ENCODE measurements at regions not wholly inside any gene's neighbourhood (a gene's known extent, or its start where the extent isn't known, plus 50 kb on each side); places are given as distances from the start of the nearest gene placed in this dataset.
"Not testable (repeated sequence)": the region's sequence is repeated elsewhere in the genome, so short reads cannot be mapped to it uniquely, and the experiment has no call there.

DNA sequence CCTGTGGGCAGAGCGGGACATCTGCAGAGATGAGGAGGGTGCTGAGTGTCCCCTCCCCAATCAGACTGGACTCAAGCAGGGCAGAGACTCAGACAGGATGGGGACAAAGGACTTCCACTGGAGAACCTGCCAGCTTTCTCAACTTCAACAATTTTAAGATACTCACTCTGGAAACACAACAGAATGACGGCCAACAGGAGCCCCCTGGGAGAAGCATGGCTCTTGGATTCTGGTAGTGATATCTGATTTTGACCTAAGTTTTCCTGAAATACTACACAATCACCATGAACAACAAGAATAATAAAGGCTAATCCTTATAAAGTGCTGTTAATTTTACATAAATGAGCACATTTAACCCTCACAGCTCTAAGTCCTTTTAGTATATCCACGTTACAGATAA, 83.5 kb upstream of the PLEKHG1 start:
- H3K9me3 Mint-ChIP-seq = no peaks in the 10 kb centered on the region
- no peak overlapping the region for H3K4me3 Mint-ChIP-seq
- H3K4me1 Mint-ChIP-seq = no peaks in the 10 kb centered on the region
- H3K27ac Mint-ChIP-seq = no peak overlapping the region
- DNase-seq = no peak
- H3K27me3 Mint-ChIP-seq = peaks cover 13% of the 10 kb centered on the region
- H3K36me3 Mint-ChIP-seq = no peaks in the 10 kb centered on the region

DNA sequence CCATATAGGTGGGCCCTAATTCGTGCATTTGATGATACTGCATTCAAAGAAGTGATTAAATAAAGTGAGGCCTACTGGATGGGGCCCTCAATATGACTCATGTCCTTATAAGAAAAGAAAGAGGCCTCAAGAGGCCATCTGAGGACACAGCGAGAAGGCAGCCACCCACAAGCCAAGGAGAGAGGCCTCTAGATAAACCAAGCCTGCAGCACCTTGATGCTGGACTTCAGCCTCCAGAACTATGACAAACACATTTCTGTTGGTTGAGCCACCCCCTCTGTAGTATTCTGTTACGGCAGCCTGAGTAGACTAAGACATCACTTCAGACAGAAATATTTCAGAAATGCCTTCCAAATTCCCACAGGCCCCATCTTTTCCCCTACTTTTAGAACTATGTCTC, 82.5 kb upstream of the PLEKHG1 start:
- Mint-ChIP-seq H3K27ac (no peak overlapping the region), H3K27me3 (peaks cover 4% of the 10 kb centered on the region), H3K4me1 (no peaks in the 10 kb centered on the region), H3K36me3 (no peaks in the 10 kb centered on the region), H3K4me3 (no peak overlapping the region), H3K9me3 (no peaks in the 10 kb centered on the region)
- DNase-seq = no peak

DNA sequence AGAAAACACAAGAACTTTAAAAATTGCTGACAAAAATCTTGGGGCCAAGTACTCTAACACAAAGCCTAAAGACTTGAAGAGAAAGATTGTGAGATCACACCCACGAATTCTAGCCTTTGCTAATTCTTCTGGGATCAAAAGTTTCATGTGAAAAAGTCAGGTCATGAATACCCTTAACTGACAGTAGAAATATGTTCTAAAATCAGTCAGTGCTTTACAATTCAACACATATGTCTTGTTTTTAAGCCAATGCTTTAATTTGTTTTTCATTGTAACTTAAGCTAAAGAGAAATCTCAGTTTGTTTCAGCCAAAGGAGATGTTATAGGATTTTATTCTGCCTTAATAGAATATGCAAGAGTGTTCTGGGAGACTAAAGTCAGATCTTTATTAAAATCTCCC, 78.2 kb upstream of the PLEKHG1 start:
- Mint-ChIP-seq H3K27me3 (no peaks in the 10 kb centered on the region), H3K4me1 (no peaks in the 10 kb centered on the region), H3K27ac (no peak overlapping the region), H3K9me3 (no peaks in the 10 kb centered on the region), H3K36me3 (no peaks in the 10 kb centered on the region), H3K4me3 (no peak overlapping the region)
- no peak for DNase-seq

DNA sequence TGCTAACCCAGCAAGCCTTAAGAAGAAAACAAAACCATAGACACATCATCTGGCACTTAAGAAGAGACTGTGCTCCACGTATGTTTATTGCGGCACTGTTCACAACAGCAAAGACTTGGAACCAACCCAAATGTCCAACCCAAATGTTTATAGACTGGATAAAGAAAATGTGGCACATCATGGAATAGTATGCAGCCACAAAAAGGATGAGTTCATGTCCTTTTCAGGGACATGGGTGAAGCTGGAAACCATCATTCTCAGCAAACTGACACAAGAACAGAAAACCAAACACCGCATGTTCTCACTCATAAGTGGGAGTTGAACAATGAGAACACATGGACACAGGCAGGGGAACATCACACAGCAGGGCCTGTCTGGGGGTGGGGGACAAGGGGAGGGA, 76.5 kb upstream of the PLEKHG1 start:
- DNase-seq, H3K27ac Mint-ChIP-seq, H3K4me3 Mint-ChIP-seq, H3K27me3 Mint-ChIP-seq, H3K9me3 Mint-ChIP-seq, H3K4me1 Mint-ChIP-seq, H3K36me3 Mint-ChIP-seq: not testable (repeated sequence)

DNA sequence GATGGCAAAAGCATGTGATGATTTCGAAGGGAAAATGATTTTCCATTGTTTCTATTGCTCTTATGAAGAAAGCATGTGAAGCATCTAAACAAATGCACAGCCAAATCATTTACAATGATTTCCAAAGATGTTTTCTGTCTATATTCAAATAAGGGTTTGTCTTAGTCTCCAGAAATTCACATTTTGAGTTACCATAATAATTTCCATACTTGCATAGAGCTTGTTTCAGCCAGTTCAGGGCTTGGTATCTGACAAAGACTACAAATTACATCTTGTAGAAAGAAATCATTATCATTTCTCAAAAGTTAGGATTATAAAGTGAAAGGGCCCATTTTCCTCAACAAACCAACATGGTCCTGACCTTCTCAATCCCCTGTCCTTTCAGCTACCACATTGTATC, 74.4 kb upstream of the PLEKHG1 start:
- peaks cover 5% of the 10 kb centered on the region for H3K27me3 Mint-ChIP-seq
- no peak for DNase-seq
- H3K27ac Mint-ChIP-seq = no peak overlapping the region
- no peaks in the 10 kb centered on the region for H3K9me3 Mint-ChIP-seq
- H3K36me3 Mint-ChIP-seq = no peaks in the 10 kb centered on the region
- no peak overlapping the region for H3K4me3 Mint-ChIP-seq
- peaks cover 3% of the 10 kb centered on the region for H3K4me1 Mint-ChIP-seq

DNA sequence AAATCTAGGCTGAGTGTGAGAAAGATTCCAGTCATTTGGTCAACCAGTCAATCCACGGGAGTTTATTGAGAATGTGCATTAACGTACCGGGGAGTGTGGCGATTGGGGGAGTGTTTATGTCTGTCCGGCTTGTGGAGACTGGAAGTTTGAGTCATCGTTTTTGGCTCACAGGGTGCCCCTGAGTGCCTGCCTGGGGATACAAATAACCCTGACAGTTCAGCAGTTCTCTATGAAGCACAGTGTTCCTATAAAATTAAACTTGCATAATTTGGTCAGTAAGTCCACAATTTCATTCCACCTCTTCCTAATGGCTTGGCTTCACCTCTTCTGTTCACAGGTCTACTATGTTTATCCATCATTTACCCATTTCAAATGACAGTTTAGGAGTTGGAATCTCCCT, 72.6 kb upstream of the PLEKHG1 start:
- no peak for DNase-seq
- Mint-ChIP-seq H3K27ac (no peak overlapping the region), H3K4me3 (no peak overlapping the region), H3K36me3 (no peaks in the 10 kb centered on the region), H3K4me1 (peaks cover 3% of the 10 kb centered on the region), H3K27me3 (peaks cover 5% of the 10 kb centered on the region), H3K9me3 (no peaks in the 10 kb centered on the region)

DNA sequence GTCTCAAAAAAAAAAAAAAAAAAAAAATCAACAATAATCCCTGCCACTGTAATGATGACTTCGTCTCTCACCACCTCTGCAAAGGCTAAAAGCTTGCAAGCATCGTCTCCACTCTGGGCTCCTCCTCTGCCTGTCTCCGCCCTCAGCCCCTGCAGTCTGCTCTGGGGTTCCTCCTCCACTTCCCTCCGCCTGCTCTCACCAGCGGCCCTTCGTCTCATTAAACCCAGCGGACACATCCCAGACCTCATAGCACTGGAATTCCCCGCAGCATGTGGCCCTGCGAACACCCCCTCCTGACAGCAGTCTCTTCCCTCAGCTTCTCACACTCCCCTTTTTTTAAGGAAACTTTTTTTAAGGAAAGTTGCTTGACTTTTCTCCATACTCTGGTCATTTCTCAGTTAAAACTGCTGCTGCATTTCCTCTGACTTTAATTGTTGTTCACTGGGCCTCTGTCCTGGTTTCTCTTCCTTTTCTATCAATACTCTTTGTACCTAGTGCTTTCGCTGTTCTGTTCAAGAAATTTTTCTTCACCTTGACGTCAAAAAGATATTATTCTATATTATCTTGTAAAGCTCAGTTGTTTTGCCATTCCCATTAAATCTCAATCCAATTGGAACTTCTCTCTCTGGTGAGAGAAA, 70.9 kb upstream of the PLEKHG1 start:
- H3K4me1 Mint-ChIP-seq = peaks cover 3% of the 10 kb centered on the region
- peaks cover 5% of the 10 kb centered on the region for H3K27me3 Mint-ChIP-seq
- H3K4me3 Mint-ChIP-seq = no peak overlapping the region
- no peak overlapping the region for H3K27ac Mint-ChIP-seq
- no peaks in the 10 kb centered on the region for H3K36me3 Mint-ChIP-seq
- no peak for DNase-seq
- H3K9me3 Mint-ChIP-seq = no peaks in the 10 kb centered on the region

DNA sequence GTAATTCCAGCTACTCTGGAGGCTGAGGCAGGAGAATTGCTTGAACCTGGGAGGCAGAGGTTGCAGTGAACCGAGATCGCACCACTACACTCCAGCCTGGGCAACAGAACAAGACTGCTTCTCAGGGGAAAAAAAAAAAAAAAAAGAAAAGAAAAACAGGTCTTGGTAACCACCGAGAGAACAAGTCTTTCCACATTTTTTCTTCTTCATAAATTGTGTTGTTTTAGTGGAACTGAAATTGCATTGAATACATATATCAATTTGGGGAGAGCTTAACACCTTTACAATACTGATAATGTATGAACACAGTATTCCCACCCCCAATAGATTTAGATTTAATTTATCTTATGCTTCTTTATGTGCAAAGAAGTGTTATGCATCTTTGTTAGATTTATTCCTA, 70.0 kb upstream of the PLEKHG1 start:
- no peaks in the 10 kb centered on the region for H3K9me3 Mint-ChIP-seq
- peaks cover 3% of the 10 kb centered on the region for H3K4me1 Mint-ChIP-seq
- H3K36me3 Mint-ChIP-seq = no peaks in the 10 kb centered on the region
- no peak overlapping the region for H3K27ac Mint-ChIP-seq
- H3K4me3 Mint-ChIP-seq = no peak overlapping the region
- peaks cover 5% of the 10 kb centered on the region for H3K27me3 Mint-ChIP-seq
- no peak for DNase-seq

DNA sequence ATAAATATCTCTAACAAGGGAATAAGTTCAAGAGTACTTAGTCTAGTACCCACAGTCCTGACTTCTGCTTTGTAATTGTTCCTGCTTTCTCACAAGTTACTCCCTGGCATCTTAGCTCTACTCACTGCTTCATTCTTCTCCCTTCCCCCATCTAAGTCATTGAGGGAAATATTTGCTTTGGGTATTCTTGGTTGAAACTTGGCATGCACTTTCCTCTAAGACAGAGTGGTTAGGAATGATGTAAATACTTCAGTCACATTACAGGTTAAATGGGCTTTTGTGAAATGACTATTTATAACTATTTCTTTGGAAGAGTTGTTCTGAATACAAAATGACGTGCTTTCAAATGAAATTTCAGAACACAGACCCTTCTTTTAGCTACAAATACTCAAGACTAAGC, 67.7 kb upstream of the PLEKHG1 start:
- Mint-ChIP-seq H3K27me3 (peaks cover 5% of the 10 kb centered on the region), H3K36me3 (no peaks in the 10 kb centered on the region), H3K27ac (no peak overlapping the region), H3K4me1 (peaks cover 3% of the 10 kb centered on the region), H3K4me3 (no peak overlapping the region), H3K9me3 (no peaks in the 10 kb centered on the region)
- DNase-seq = no peak

DNA sequence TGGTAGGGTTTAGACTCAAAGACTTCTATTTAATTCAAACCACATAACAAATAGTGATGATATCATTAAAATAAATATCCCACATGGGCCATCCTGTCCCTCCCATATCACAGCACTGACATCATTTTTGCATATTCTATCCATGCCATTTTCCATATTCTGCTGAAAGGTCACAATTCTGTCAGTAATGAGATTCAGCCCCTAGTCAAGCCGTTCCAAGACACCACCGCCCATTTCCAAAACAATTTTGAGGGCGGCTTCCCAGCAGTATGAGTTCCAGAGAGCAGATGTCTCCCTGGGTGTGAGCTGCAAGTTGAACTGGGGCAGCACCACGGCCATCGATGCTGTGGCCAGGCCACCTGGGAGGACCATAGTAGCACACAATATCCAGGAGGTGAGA, 65.1 kb upstream of the PLEKHG1 start:
- Mint-ChIP-seq H3K36me3 (no peaks in the 10 kb centered on the region), H3K9me3 (no peaks in the 10 kb centered on the region), H3K4me3 (no peak overlapping the region), H3K27ac (no peak overlapping the region), H3K4me1 (peaks cover 2% of the 10 kb centered on the region), H3K27me3 (peaks cover 9% of the 10 kb centered on the region)
- DNase-seq = no peak

DNA sequence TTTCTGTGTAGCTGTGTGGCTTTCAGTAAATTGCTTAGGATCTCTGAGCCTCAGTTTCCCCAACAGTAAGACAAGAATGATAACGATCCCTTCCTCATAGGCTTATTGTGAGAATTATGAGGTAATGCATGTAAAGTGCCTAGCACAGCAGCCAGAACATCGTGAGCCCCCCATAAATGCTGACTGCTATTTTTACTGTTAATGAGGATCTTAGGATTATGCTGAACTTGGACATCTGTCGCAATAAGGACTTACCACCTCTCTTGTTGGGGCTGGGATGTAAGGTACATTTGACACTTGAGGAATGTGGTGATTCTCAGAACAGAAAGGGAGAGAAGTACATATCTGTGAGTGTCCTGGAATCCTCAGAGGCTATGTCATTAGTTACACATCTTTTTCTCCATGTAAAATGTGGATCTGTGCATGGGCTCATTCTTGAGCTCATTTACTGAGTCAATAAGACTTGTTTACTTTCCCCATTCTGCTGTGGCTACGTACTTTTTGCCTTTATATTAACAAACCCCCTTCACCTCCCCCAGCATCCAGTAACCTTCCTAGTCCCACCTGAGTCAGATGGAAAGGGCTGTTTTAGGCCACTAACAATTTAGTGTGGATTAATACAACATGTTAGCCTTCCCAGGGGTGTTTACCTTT, 64.4 kb upstream of the PLEKHG1 start:
- H3K27me3 Mint-ChIP-seq = peaks cover 10% of the 10 kb centered on the region
- no peak for DNase-seq
- no peak overlapping the region for H3K27ac Mint-ChIP-seq
- H3K36me3 Mint-ChIP-seq = no peaks in the 10 kb centered on the region
- H3K4me3 Mint-ChIP-seq = no peak overlapping the region
- peaks cover 3% of the 10 kb centered on the region for H3K4me1 Mint-ChIP-seq
- no peaks in the 10 kb centered on the region for H3K9me3 Mint-ChIP-seq

DNA sequence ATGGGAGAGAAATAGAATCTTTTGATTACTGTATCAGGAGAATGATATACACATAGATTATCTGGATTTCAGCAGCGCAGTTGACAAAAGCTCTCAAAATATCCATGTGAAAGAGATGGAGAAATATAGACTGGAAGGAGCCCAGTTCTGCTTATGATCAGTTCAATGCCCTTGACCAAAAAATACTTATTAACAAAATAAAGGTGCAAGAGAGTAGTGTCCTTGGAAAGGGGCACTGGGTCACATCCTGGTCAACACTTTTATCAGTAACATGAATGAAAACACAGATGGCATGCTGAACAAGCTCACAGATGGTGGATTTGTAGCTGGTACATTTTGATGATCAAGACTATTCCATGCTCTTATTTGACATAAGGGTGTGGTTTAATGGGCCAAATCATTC, 63.9 kb upstream of the PLEKHG1 start:
- peaks cover 10% of the 10 kb centered on the region for H3K27me3 Mint-ChIP-seq
- DNase-seq = no peak
- H3K4me1 Mint-ChIP-seq = peaks cover 3% of the 10 kb centered on the region
- H3K27ac Mint-ChIP-seq = no peak overlapping the region
- H3K9me3 Mint-ChIP-seq = no peaks in the 10 kb centered on the region
- H3K4me3 Mint-ChIP-seq = no peak overlapping the region
- no peaks in the 10 kb centered on the region for H3K36me3 Mint-ChIP-seq

DNA sequence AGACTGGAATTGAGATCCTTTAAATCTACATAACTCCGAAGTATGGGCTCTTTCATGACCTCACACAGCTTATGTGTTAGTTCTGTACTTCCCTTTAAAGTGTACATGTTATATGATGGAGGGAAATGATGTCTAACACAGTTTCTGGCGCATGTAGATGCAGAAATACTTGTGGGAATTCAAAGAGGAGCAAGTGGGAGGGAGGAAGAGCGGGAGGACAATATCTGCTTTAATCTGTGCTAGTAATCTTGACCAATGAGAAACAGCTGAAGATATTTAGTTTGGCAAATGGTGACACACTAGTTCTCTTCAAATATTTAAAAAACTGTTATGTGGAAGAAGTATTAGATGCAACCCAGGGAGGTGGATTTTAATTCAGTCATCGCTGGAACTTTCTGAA, 62.9 kb upstream of the PLEKHG1 start:
- no peak for DNase-seq
- Mint-ChIP-seq H3K4me3 (no peak overlapping the region), H3K36me3 (no peaks in the 10 kb centered on the region), H3K27ac (no peak overlapping the region), H3K4me1 (peaks cover 3% of the 10 kb centered on the region), H3K9me3 (no peaks in the 10 kb centered on the region), H3K27me3 (peaks cover 10% of the 10 kb centered on the region)

DNA sequence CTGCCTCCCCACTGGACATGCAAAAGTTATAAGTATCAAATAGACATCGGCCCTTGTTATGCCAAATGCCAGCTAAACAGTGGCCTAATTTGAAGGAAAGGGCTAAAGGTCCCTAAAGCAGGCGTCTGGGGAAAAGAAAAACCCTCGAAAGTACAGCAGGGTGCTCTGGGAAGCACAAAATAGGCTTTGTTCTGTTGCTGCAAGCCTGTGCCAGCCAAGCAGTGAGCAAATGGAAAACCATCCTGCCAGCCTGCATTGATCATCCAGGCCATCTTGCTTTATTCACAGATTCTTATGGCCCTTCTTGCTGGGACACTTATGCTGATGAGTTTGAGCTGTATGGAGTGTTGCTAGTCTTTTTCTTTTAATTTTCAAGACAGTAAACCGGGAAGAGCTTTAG, 62.2 kb upstream of the PLEKHG1 start:
- Mint-ChIP-seq H3K4me1 (peaks cover 3% of the 10 kb centered on the region), H3K4me3 (no peak overlapping the region), H3K9me3 (no peaks in the 10 kb centered on the region), H3K36me3 (no peaks in the 10 kb centered on the region), H3K27ac (no peak overlapping the region), H3K27me3 (peaks cover 10% of the 10 kb centered on the region)
- no peak for DNase-seq

DNA sequence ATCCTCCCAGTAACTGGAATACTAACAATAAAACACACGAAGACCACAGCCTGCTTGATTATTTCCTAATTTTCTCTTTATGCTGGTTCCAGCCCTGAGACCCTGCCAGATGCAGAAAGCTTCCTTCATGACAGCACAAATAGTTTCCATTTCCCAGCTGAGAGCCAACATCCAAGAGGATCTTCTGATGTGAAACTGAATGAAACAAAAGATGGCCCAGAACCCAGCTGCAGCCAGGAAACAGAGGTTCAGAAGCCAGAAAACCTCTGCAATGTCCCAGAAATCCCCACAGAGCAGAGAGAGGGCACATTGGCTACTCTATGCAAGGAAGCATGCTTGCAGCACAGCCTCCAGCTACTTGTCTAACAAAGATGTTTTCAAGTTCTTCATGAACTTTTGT, 61.8 kb upstream of the PLEKHG1 start:
- no peaks in the 10 kb centered on the region for H3K9me3 Mint-ChIP-seq
- H3K4me3 Mint-ChIP-seq = no peak overlapping the region
- H3K27ac Mint-ChIP-seq = no peak overlapping the region
- no peak for DNase-seq
- peaks cover 10% of the 10 kb centered on the region for H3K27me3 Mint-ChIP-seq
- H3K4me1 Mint-ChIP-seq = peaks cover 3% of the 10 kb centered on the region
- H3K36me3 Mint-ChIP-seq = no peaks in the 10 kb centered on the region

DNA sequence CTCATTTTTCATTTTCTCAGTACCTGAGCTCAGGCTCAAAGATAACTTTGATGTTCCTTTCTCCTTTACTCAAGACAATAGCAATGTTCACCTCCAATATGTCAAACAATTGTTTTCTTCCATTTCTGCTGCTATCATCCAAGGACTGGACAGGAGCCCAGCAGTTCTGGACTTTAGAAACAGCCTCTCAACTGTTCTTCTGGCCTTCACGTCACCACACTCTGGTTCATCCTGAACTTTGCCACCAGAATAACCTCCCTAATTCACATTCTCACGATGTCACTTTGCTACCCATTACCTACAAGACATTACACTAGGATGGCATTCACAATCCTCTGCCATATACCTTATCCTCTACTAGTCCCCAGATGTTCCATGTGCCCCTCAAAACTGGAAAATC, 60.6 kb upstream of the PLEKHG1 start:
- Mint-ChIP-seq H3K27ac (no peak overlapping the region), H3K27me3 (peaks cover 17% of the 10 kb centered on the region), H3K36me3 (no peaks in the 10 kb centered on the region), H3K4me1 (peaks cover 3% of the 10 kb centered on the region), H3K4me3 (no peak overlapping the region), H3K9me3 (no peaks in the 10 kb centered on the region)
- no peak for DNase-seq

Measured in activated naive CD8-positive, alpha-beta T cell treated with anti-CD3 and anti-CD28 coated beads for 36 hours (primary cell).